AG09309 (cell line): ENCODE measurements at regions not wholly inside any gene's neighbourhood (a gene's known extent, or its start where the extent isn't known, plus 50 kb on each side); places are given as distances from the start of the nearest gene placed in this dataset.

Experiments
- DNase-seq: peaks from one replicate; pipeline ENCODE4 v3.0.0-alpha.2; 2010; ENCODE audit warnings: low read depth
- H3K4me3 ChIP-seq: 2 replicates; pipeline ENCODE4 v1.5.1; 2011; ENCODE audit warnings: mild to moderate bottlenecking, low read depth, low read length, moderate library complexity; ENCODE audit not compliant: control insufficient read depth
- CTCF ChIP-seq: IDR thresholded peaks from 2 replicates; pipeline ENCODE4 v1.5.1; 2011; ENCODE audit warnings: mild to moderate bottlenecking, low read depth, low read length, inconsistent platforms; ENCODE audit not compliant: insufficient read depth, control insufficient read depth; ENCODE audit errors: missing control alignments

GRCh38 chr9:100724886-100725285, 147.0 kb downstream of the CAVIN4 start:
- no peak for TF ChIP-seq CTCF
- no peak for DNase-seq
- no peak overlapping the region for H3K4me3 ChIP-seq

DNA sequence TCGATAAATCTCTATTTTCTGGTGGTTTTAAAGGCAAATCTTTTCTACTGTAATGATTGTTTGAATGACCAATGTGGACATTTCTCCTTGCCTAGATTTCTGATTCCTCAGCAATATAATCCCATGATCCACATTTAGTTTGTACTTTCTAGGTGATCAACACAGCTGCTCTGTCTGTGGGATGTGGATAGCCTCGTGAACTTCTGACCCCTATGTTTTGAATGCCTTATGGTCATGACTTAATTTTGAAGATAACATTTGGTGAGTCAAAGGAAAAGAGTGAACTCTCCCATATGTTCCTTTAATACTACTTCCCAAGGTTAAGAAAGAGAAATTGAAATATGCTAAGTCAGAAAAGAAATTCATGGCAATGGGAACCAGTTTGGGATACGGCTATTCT, 147.5 kb downstream of the CAVIN4 start:
- no peak for TF ChIP-seq CTCF
- H3K4me3 ChIP-seq, result no peak overlapping the region
- DNase-seq, result no peak

DNA sequence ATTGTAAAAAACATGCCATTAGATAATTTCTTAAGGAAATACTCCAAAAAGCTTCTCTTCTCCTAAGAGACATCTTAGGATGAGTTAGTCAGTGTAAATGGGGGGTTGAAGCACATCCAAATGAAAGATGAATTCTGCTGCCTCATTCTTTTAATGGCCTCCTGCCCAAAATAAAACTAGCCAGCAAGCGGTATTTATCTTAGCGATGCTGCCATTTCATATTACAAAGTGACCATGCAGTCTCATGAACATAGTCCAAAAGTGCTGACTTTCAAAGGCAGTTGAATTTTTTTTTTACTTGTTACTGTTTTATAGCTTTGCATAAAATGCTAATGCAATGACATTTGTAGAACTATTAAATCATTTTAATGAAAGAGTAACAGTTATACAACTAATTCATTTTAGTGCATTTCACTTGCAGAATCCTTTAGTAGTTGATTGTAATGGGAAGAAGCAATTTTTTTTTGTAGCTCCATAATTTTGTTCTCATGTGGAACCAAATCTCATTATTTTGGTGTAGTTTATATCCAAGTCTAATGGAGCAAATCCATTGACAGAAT, 151.5 kb downstream of the CAVIN4 start:
- TF ChIP-seq CTCF, result no peak
- DNase-seq, result no peak

GRCh38 chr9:100730086-100730485, 152.2 kb downstream of the CAVIN4 start:
- H3K4me3 ChIP-seq, result no peak overlapping the region
- no peak for DNase-seq
- TF ChIP-seq CTCF, result no peak

More for the DNA sequence above, 151.5 kb downstream of the CAVIN4 start:
- H3K4me3 ChIP-seq, result no peak overlapping the region

DNA sequence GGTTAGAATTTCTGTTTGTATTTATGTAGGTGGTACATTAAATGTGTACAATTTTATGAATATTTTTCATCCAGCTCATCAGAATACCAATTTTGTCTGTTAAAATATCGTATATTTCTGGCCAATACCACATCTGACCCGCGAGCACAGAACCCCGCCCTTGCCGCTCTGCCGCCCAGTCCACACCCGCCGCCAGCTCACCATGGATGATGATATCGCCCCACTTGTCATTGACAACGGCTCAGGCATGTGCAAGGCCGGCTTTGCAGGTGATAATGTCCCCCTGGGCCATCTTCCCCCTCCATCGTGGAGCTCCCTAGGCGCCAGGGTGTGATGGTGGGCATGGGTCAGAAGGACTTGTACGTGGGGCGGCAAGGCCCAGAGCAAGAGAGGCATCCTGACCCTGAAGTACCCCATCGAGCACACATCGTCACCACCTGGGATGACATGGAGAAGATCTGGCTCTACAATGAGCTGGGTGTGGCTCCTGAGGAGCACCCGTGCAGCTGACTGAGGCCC, 153.2 kb downstream of the CAVIN4 start:
- no peak for DNase-seq
- TF ChIP-seq CTCF, result no peak
- H3K4me3 ChIP-seq, result no peak overlapping the region

DNA sequence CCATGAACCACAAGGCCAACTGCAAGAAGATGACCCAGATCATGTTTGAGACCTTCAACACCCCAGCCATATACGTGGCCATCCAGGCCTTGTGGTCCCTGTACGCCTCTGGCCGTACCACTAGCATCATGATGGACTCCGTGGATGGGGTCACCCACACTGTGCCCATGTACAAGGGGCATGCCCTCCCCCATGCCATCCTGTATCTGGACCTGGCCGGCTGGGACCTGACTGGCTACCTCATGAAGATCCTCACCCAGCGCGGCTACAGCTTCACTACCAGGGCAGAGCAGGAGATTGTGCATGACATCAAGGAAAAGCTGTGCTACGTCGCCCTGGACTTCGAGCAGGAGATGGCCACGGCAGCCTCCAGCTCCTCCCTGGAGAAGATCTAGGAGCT, 153.7 kb downstream of the CAVIN4 start:
- no peak for TF ChIP-seq CTCF
- no peak overlapping the region for H3K4me3 ChIP-seq

DNA sequence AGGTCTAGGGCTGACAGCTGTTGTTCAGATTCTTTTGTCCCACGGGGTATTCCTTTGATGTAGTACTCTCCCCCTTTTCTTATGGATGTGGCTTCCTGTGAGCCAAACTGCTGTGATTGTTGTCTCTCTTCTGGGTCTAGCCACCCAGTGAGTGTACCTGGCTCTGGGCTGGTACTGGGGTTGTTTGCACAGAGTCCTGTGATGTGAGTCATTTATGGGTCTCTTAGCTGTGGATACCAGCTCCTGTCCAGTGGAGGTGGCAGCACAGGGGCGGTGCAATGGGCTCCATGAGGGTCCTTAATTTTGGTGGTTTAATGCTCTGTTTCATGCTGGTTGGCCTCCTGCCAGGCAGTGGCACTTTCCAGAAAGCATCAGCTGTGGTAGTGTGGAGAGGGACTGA, 161.3 kb downstream of the CAVIN4 start:
- H3K4me3 ChIP-seq, result no peak overlapping the region
- no peak for DNase-seq
- TF ChIP-seq CTCF, result no peak

More for the DNA sequence above, 153.7 kb downstream of the CAVIN4 start:
- no peak for DNase-seq
